C4-2B (cell line): ENCODE measurements at regions not wholly inside any gene's neighbourhood (a gene's known extent, or its start where the extent isn't known, plus 50 kb on each side); places are given as distances from the start of the nearest gene placed in this dataset.
"Not testable (repeated sequence)": the region's sequence is repeated elsewhere in the genome, so short reads cannot be mapped to it uniquely, and the experiment has no call there.

Experiments used
- H3K27ac ChIP-seq: fragments of 450-650 bp; 2 replicates; pipeline ENCODE4 v1.5.1; 2017
- CTCF ChIP-seq: fragments of 450-650 bp; conservative IDR thresholded peaks from 2 replicates; pipeline ENCODE4 v1.5.1; 2017; ENCODE audit warnings: mild to moderate bottlenecking
- ZFX ChIP-seq: fragments of 450-650 bp; IDR thresholded peaks from 2 replicates; pipeline ENCODE4 v1.6.1; 2017

- no peak overlapping the region for H3K27ac ChIP-seq
- TF ChIP-seq CTCF, result no peak
Measured at GRCh38 chr18:22701326-22701725, 231.8 kb upstream of the RBBP8 start.

- no peak for TF ChIP-seq ZFX
- TF ChIP-seq CTCF, result no peak
- no peak overlapping the region for H3K27ac ChIP-seq
Measured at GRCh38 chr18:22701795-22702194, 231.3 kb upstream of the RBBP8 start.

GRCh38 chr18:22702806-22703205 is 230.3 kb upstream of the RBBP8 start:
- TF ChIP-seq ZFX (no peak), CTCF (no peak)
- no peak overlapping the region for H3K27ac ChIP-seq

- TF ChIP-seq ZFX (no peak), CTCF (peak; percentile 95)
- no peak overlapping the region for H3K27ac ChIP-seq
Measured at GRCh38 chr18:22703883-22704585, 229.1 kb upstream of the RBBP8 start.

- TF ChIP-seq CTCF, result peak; percentile 73
- no peak for TF ChIP-seq ZFX
- no peak overlapping the region for H3K27ac ChIP-seq
Measured at GRCh38 chr18:22704586-22704918, 228.6 kb upstream of the RBBP8 start.

- no peak overlapping the region for H3K27ac ChIP-seq
- TF ChIP-seq ZFX, result no peak
- no peak for TF ChIP-seq CTCF
Measured at GRCh38 chr18:22705328-22705727, 227.8 kb upstream of the RBBP8 start.

GRCh38 chr18:22706025-22706424 is 227.1 kb upstream of the RBBP8 start:
- not testable (repeated sequence) for H3K27ac ChIP-seq

- TF ChIP-seq CTCF, result no peak
- TF ChIP-seq ZFX, result no peak
- no peak overlapping the region for H3K27ac ChIP-seq
Measured at GRCh38 chr18:22709288-22710060, 223.7 kb upstream of the RBBP8 start.
